ENCODE measurements at regions not wholly inside any gene's neighbourhood (a gene's known extent, or its start where the extent isn't known, plus 50 kb on each side); places are given as distances from the start of the nearest gene placed in this dataset.

- H3K27ac ChIP-seq (ENCODE audit: insufficient read depth, low read depth, low read length, poor library complexity, severe bottlenecking), result no peak overlapping the region
- H3K4me3 ChIP-seq (ENCODE audit: insufficient read depth, low read depth, low read length), result no peak overlapping the region
- no peaks in the 10 kb centered on the region for H3K36me3 ChIP-seq (ENCODE audit: control insufficient read depth, insufficient read depth, low read length)
- H3K9me3 ChIP-seq (ENCODE audit: control insufficient read depth, low read length), result no peaks in the 10 kb centered on the region
- no peaks in the 10 kb centered on the region for H3K27me3 ChIP-seq (ENCODE audit: control insufficient read depth, insufficient read depth, low read length, poor library complexity, severe bottlenecking)
- WGBS, 2 experiments, result 60% methylated on average over 1 of the region's 1 CpG
- H3K4me1 ChIP-seq (ENCODE audit: control insufficient read depth, insufficient read depth, low read length), result no peaks in the 10 kb centered on the region
Measured at GRCh38 chr1:222124602-222125001, 382.7 kb upstream of the DUSP10 start.

- H3K9me3 ChIP-seq (ENCODE audit: control insufficient read depth, low read length), result no peaks in the 10 kb centered on the region
- no peak overlapping the region for H3K27ac ChIP-seq (ENCODE audit: insufficient read depth, low read depth, low read length, poor library complexity, severe bottlenecking)
- H3K4me3 ChIP-seq (ENCODE audit: insufficient read depth, low read depth, low read length), result no peak overlapping the region
- 88 to 95% methylated on average over 2 of the region's 2 CpGs for WGBS, 2 experiments
- no peaks in the 10 kb centered on the region for H3K4me1 ChIP-seq (ENCODE audit: control insufficient read depth, insufficient read depth, low read length)
- H3K36me3 ChIP-seq (ENCODE audit: control insufficient read depth, insufficient read depth, low read length), result no peaks in the 10 kb centered on the region
- H3K27me3 ChIP-seq (ENCODE audit: control insufficient read depth, insufficient read depth, low read length, poor library complexity, severe bottlenecking), result no peaks in the 10 kb centered on the region
Measured at GRCh38 chr1:222123111-222123510, 381.2 kb upstream of the DUSP10 start.

GRCh38 chr1:222117809-222118208, 375.9 kb upstream of the DUSP10 start:
- whole genome bisulfite sequencing, 2 experiments, result 92% methylated on average over 2 of the region's 2 CpGs
- no peak overlapping the region for H3K4me3 ChIP-seq (ENCODE audit: insufficient read depth, low read depth, low read length)

GRCh38 chr1:222114536-222115156, 372.8 kb upstream of the DUSP10 start:
- WGBS, 2 experiments, result 100% methylated on average over 1 to 3 of the region's 3 CpGs
- Histone ChIP-seq H3K4me3 (ENCODE audit: insufficient read depth, low read depth, low read length) (no peak overlapping the region), H3K9me3 (ENCODE audit: control insufficient read depth, low read length) (no peaks in the 10 kb centered on the region), H3K4me1 (ENCODE audit: control insufficient read depth, insufficient read depth, low read length) (no peaks in the 10 kb centered on the region), H3K27me3 (ENCODE audit: control insufficient read depth, insufficient read depth, low read length, poor library complexity, severe bottlenecking) (no peaks in the 10 kb centered on the region), H3K36me3 (ENCODE audit: control insufficient read depth, insufficient read depth, low read length) (no peaks in the 10 kb centered on the region), H3K27ac (ENCODE audit: insufficient read depth, low read depth, low read length, poor library complexity, severe bottlenecking) (no peak overlapping the region)

More at GRCh38 chr1:222117809-222118208, 375.9 kb upstream of the DUSP10 start:
- Histone ChIP-seq H3K27ac (ENCODE audit: insufficient read depth, low read depth, low read length, poor library complexity, severe bottlenecking) (no peak overlapping the region), H3K9me3 (ENCODE audit: control insufficient read depth, low read length) (no peaks in the 10 kb centered on the region), H3K27me3 (ENCODE audit: control insufficient read depth, insufficient read depth, low read length, poor library complexity, severe bottlenecking) (no peaks in the 10 kb centered on the region), H3K36me3 (ENCODE audit: control insufficient read depth, insufficient read depth, low read length) (no peaks in the 10 kb centered on the region), H3K4me1 (ENCODE audit: control insufficient read depth, insufficient read depth, low read length) (no peaks in the 10 kb centered on the region)

- Histone ChIP-seq H3K36me3 (ENCODE audit: control insufficient read depth, insufficient read depth, low read length) (no peaks in the 10 kb centered on the region), H3K9me3 (ENCODE audit: control insufficient read depth, low read length) (no peaks in the 10 kb centered on the region), H3K27me3 (ENCODE audit: control insufficient read depth, insufficient read depth, low read length, poor library complexity, severe bottlenecking) (no peaks in the 10 kb centered on the region), H3K4me1 (ENCODE audit: control insufficient read depth, insufficient read depth, low read length) (peaks cover 10% of the 10 kb centered on the region), H3K27ac (ENCODE audit: insufficient read depth, low read depth, low read length, poor library complexity, severe bottlenecking) (no peak overlapping the region), H3K4me3 (ENCODE audit: insufficient read depth, low read depth, low read length) (no peak overlapping the region)
- 87 to 97% methylated on average over 3 of the region's 4 CpGs for WGBS, 2 experiments
Measured at GRCh38 chr1:222109836-222110235, 367.9 kb upstream of the DUSP10 start.

- no peaks in the 10 kb centered on the region for H3K9me3 ChIP-seq (ENCODE audit: control insufficient read depth, low read length)
- no peaks in the 10 kb centered on the region for H3K27me3 ChIP-seq (ENCODE audit: control insufficient read depth, insufficient read depth, low read length, poor library complexity, severe bottlenecking)
- peaks cover 21% of the 10 kb centered on the region for H3K4me1 ChIP-seq (ENCODE audit: control insufficient read depth, insufficient read depth, low read length)
- H3K27ac ChIP-seq (ENCODE audit: insufficient read depth, low read depth, low read length, poor library complexity, severe bottlenecking), result no peak overlapping the region
- H3K4me3 ChIP-seq (ENCODE audit: insufficient read depth, low read depth, low read length), result no peak overlapping the region
- WGBS, 2 experiments, result 92 to 95% methylated on average over 4 of the region's 4 CpGs
- H3K36me3 ChIP-seq (ENCODE audit: control insufficient read depth, insufficient read depth, low read length), result no peaks in the 10 kb centered on the region
Measured at GRCh38 chr1:222107975-222108374, 366.1 kb upstream of the DUSP10 start.

GRCh38 chr1:222107267-222107666, 365.4 kb upstream of the DUSP10 start:
- no peak overlapping the region for H3K27ac ChIP-seq (ENCODE audit: insufficient read depth, low read depth, low read length, poor library complexity, severe bottlenecking)
- H3K9me3 ChIP-seq (ENCODE audit: control insufficient read depth, low read length), result no peaks in the 10 kb centered on the region
- no peak overlapping the region for H3K4me3 ChIP-seq (ENCODE audit: insufficient read depth, low read depth, low read length)
- 90 to 92% methylated on average over 5 of the region's 5 CpGs for WGBS, 2 experiments
- H3K4me1 ChIP-seq (ENCODE audit: control insufficient read depth, insufficient read depth, low read length), result peaks cover 21% of the 10 kb centered on the region
- H3K27me3 ChIP-seq (ENCODE audit: control insufficient read depth, insufficient read depth, low read length, poor library complexity, severe bottlenecking), result no peaks in the 10 kb centered on the region
- H3K36me3 ChIP-seq (ENCODE audit: control insufficient read depth, insufficient read depth, low read length), result no peaks in the 10 kb centered on the region

- Histone ChIP-seq H3K4me3 (ENCODE audit: insufficient read depth, low read depth, low read length) (no peak overlapping the region), H3K9me3 (ENCODE audit: control insufficient read depth, low read length) (no peaks in the 10 kb centered on the region), H3K4me1 (ENCODE audit: control insufficient read depth, insufficient read depth, low read length) (peaks cover 21% of the 10 kb centered on the region), H3K27ac (ENCODE audit: insufficient read depth, low read depth, low read length, poor library complexity, severe bottlenecking) (no peak overlapping the region), H3K27me3 (ENCODE audit: control insufficient read depth, insufficient read depth, low read length, poor library complexity, severe bottlenecking) (no peaks in the 10 kb centered on the region), H3K36me3 (ENCODE audit: control insufficient read depth, insufficient read depth, low read length) (no peaks in the 10 kb centered on the region)
- 55 to 63% methylated on average over 5 of the region's 5 CpGs for WGBS, 2 experiments
Measured at GRCh38 chr1:222106377-222106776, 364.5 kb upstream of the DUSP10 start.

- peaks cover 21% of the 10 kb centered on the region for H3K4me1 ChIP-seq (ENCODE audit: control insufficient read depth, insufficient read depth, low read length)
- no peaks in the 10 kb centered on the region for H3K36me3 ChIP-seq (ENCODE audit: control insufficient read depth, insufficient read depth, low read length)
- no peaks in the 10 kb centered on the region for H3K27me3 ChIP-seq (ENCODE audit: control insufficient read depth, insufficient read depth, low read length, poor library complexity, severe bottlenecking)
- no peaks in the 10 kb centered on the region for H3K9me3 ChIP-seq (ENCODE audit: control insufficient read depth, low read length)
- H3K4me3 ChIP-seq (ENCODE audit: insufficient read depth, low read depth, low read length), result no peak overlapping the region
- H3K27ac ChIP-seq (ENCODE audit: insufficient read depth, low read depth, low read length, poor library complexity, severe bottlenecking), result no peak overlapping the region
- 93 to 96% methylated on average over 4 of the region's 4 CpGs for WGBS, 2 experiments
Measured at GRCh38 chr1:222105861-222106260, 364.0 kb upstream of the DUSP10 start.

GRCh38 chr1:222105393-222105737, 363.5 kb upstream of the DUSP10 start:
- no peak overlapping the region for H3K4me3 ChIP-seq (ENCODE audit: insufficient read depth, low read depth, low read length)
- H3K36me3 ChIP-seq (ENCODE audit: control insufficient read depth, insufficient read depth, low read length), result no peaks in the 10 kb centered on the region
- H3K27ac ChIP-seq (ENCODE audit: insufficient read depth, low read depth, low read length, poor library complexity, severe bottlenecking), result no peak overlapping the region
- peaks cover 21% of the 10 kb centered on the region for H3K4me1 ChIP-seq (ENCODE audit: control insufficient read depth, insufficient read depth, low read length)
- no peaks in the 10 kb centered on the region for H3K27me3 ChIP-seq (ENCODE audit: control insufficient read depth, insufficient read depth, low read length, poor library complexity, severe bottlenecking)
- H3K9me3 ChIP-seq (ENCODE audit: control insufficient read depth, low read length), result no peaks in the 10 kb centered on the region
- WGBS, 2 experiments, result 67 to 91% methylated on average over 1 of the region's 1 CpG
